ENCODE measurements at regions not wholly inside any gene's neighbourhood (a gene's known extent, or its start where the extent isn't known, plus 50 kb on each side); places are given as distances from the start of the nearest gene placed in this dataset.

DNA sequence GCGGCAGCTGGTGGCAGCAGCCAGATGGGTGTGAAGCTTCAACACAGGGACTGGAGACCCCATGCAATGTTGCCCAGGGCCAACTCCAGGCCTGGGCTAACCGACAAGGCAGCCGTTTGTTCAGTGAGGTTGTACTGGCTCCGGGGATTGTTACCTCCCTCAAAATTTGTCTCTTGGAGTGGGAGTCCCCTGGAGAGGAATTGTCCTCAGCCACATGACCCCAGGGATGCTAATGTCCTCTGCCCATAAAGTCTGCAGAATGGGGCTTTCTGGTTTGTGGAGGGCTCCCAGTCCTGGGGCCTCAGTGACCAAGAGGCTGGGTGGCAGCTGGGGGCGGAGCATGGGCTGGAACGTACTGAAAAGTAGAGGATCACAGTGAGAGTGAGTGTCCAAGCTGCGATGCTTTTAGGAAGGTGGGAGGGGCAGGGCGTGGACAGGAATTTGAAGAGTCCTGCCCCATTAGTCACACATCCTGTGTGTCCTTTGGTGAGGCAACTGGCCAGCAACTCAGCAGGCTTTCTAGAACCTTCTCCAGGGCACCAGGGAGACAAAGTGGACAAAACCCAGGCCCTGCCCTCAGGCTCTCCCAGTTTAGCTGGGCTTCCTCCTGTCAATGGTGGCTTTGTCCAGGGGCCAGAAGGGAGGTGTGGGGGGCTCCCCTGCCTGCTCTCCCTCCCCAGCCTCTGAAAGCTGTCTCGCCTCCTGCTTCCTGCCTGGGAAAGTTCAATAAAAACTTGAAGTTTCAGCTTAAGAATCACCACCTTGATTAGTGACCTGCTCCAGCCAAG is 114.0 kb downstream of the NSG2 start:
- H3K4me3 ChIP-seq (ENCODE audit: low read depth, low read length): no peak overlapping the region
- DNase-seq (ENCODE audit: low read depth): no peak
- TF ChIP-seq, protein P1, sequence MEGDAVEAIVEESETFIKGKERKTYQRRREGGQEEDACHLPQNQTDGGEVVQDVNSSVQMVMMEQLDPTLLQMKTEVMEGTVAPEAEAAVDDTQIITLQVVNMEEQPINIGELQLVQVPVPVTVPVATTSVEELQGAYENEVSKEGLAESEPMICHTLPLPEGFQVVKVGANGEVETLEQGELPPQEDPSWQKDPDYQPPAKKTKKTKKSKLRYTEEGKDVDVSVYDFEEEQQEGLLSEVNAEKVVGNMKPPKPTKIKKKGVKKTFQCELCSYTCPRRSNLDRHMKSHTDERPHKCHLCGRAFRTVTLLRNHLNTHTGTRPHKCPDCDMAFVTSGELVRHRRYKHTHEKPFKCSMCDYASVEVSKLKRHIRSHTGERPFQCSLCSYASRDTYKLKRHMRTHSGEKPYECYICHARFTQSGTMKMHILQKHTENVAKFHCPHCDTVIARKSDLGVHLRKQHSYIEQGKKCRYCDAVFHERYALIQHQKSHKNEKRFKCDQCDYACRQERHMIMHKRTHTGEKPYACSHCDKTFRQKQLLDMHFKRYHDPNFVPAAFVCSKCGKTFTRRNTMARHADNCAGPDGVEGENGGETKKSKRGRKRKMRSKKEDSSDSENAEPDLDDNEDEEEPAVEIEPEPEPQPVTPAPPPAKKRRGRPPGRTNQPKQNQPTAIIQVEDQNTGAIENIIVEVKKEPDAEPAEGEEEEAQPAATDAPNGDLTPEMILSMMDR (IDR thresholded peaks at IDR 0.05; ENCODE audit: low read depth, low read length, missing control alignments): no peak

DNA sequence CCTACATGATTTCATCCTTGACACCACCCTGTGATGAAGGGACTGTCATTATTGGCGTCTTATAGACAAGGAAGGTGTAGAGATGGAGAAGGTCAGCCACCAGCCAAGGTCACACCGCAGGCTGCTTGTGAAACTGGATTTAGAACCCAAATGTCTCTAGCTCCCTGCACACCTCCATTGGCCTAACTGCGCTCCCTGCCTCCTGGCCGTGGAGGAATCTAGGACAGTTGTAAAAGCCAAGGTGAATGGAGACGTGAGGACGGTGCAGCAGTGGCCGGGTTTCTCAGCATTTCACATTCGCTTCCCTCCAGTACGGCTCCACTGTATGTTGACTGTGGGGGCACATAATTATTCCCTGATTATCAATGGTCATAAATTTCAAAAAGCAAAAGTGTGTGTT is 119.9 kb downstream of the NSG2 start:
- TF ChIP-seq, protein P1 (IDR thresholded peaks at IDR 0.05; ENCODE audit: low read depth, low read length, missing control alignments): no peak
- no peak for DNase-seq (ENCODE audit: low read depth)
- no peak overlapping the region for H3K4me3 ChIP-seq (ENCODE audit: low read depth, low read length)

DNA sequence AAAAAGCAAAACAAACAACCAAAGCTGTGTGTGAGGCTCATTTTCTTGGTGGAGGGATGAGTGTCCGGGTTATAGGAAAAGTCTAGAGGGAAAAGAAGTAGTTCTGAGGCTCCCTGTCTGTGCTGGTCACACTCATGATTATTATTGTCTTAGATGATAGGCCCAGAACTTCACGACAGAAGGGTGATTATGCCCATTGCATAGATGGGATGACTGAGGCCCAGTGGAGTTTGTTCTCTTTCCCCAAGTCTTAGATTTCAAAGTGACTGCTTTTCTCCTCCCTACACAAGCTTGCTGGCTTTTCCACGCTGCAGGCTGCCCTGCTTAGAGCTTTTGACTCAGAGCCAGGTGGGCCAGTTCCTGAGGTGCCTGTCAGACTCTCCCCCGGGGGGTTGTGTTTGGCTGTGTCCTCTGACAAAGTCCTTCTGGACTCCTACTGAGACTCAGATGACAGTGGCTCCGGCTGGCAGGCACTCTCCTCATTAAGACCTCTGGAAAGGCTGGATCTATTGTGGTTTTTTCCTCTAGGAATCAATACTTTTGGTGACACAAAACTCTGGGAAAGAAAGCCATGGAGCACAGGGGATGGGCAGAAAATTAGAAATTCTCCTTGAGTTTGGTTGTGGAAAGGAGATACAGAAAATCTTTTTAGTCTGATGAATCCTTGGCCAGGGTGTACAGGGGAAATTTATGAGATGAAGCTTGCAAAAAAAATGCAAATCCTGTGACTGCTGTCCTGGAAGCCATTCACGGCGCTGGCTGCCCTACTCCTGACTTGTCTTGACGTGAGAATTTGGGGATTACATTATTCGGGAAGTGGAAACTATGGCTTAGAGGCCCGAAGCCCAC is 120.9 kb downstream of the NSG2 start:
- no peak for DNase-seq (ENCODE audit: low read depth)
- TF ChIP-seq, protein P1 (IDR thresholded peaks at IDR 0.05; ENCODE audit: low read depth, low read length, missing control alignments): no peak
- H3K4me3 ChIP-seq (ENCODE audit: low read depth, low read length): no peak overlapping the region

DNA sequence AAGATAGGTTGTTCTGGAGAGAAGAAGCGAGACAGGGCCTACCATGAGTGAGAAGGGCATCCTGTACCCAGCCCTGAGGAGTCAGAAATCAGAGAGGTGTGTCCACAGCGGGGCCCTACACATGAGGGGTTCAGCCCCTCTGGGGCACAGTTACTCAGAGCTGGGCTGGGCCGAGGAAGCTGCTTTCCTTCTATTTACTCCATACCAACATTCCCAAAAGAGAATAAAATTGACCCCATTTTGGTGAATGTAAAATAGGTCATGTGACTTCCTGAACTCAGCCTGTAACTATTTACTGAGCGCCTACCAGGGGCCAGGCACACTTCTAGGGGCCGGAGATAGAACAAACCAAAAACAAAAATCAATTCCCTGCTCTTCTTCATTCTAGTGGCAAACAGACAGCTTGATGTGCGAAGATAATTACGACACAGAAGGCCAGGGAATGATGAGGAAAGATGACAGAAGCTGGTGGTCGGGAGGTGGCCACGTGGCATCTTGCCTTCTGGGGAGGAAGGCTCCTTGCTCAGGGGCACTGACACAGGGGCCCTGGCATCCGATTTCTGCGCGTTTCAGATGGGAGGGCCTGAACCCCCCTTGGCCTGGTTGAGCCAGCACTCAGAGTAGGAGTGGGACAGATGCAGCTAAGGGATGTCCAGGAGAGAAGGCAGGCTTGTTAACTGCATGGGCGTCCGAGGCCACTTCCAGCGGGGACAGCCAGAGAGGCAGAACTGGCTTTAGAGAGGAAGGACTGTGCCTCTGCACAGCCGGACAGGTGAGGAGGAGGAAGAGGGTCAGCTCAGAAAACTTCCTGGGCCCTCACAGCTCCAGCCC is 121.8 kb downstream of the NSG2 start:
- DNase-seq (ENCODE audit: low read depth): no peak
- TF ChIP-seq, protein P1 (IDR thresholded peaks at IDR 0.05; ENCODE audit: low read depth, low read length, missing control alignments): no peak

DNA sequence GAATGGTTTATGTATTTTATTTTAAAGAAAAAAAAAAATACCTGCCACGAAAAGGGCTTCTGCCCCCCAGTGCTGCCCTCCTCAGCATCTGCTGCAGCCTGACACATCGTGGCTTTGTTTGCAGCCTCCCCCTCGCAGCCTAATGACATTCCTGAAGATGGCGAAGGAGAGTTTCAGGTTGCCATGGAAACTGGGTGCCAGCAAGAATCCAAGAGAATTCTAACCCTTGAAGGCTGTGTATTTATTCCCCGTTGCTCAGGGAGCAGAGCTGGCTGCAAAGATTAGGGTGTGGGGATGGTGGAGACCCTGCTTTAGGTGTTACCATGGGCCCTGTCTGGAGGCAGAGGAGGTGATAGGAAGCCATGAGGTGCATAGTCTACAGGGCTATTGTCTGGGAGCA is 126.6 kb downstream of the NSG2 start:
- TF ChIP-seq, protein P1 (IDR thresholded peaks at IDR 0.05; ENCODE audit: low read depth, low read length, missing control alignments): no peak
- H3K4me3 ChIP-seq (ENCODE audit: low read depth, low read length): no peak overlapping the region
- no peak for DNase-seq (ENCODE audit: low read depth)

More for the DNA sequence above, 121.8 kb downstream of the NSG2 start:
- no peak overlapping the region for H3K4me3 ChIP-seq (ENCODE audit: low read depth, low read length)

DNA sequence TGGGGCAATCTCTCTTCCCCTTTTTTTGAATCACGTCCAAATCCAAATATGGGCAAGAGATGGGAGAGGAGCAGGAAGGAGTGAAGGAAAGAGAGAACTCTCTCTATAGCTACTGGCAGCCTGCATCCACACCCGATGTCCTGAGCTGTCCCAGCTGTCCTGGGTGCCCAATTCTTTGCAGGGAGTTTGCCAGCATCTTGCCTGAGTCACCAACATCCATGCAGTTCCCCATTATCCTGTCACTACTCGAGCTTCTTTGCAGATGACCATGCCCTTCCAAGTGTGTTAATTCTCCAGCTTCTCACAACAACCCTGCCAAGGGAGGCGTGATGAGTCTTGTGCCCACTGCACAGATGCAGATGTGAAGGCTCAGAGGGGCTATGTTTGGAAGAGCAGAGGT is 127.1 kb downstream of the NSG2 start:
- no peak for DNase-seq (ENCODE audit: low read depth)
- TF ChIP-seq, protein P1 (IDR thresholded peaks at IDR 0.05; ENCODE audit: low read depth, low read length, missing control alignments): no peak

More for the DNA sequence above, 127.1 kb downstream of the NSG2 start:
- H3K4me3 ChIP-seq (ENCODE audit: low read depth, low read length): no peak overlapping the region

Measured in GM12864 (cell line).